ENCODE measurements at regions not wholly inside any gene's neighbourhood (a gene's known extent, or its start where the extent isn't known, plus 50 kb on each side); places are given as distances from the start of the nearest gene placed in this dataset.
"Not testable (repeated sequence)": the region's sequence is repeated elsewhere in the genome, so short reads cannot be mapped to it uniquely, and the experiment has no call there.

DNA sequence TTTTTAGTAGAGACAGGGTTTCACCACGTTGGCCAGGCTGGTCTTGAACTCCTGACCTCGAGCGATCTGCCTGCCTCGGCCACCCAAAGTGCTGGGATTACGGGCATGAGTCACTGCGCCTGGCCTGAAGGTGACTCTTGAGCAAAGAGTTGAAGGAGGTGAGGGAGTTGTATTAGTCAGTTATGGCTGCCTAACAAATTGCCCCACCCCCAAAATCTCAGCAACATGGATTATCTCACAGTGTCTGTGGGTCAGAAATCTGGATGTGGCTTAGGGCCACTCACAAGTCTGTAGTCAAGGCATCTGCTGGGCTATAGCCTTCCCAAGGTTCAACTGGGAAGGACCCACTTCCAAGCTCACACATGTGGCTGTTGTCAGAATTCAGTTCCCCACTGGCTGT, 52.8 kb upstream of the ADGRE5 start:
- 100% methylated on average over 1 of the region's 6 CpGs for WGBS (ENCODE audit: insufficient coverage)
- no peaks in the 10 kb centered on the region for H3K36me3 ChIP-seq (ENCODE audit: control insufficient read depth, insufficient read depth, low read length)
- H3K4me3 ChIP-seq (ENCODE audit: low read length), result no peak overlapping the region
- no peak for DNase-seq
- no peak overlapping the region for H3K27ac ChIP-seq (ENCODE audit: low read length)
- H3K27me3 ChIP-seq (ENCODE audit: control insufficient read depth, insufficient read depth, low read length), result no peaks in the 10 kb centered on the region
- H3K9me3 ChIP-seq (replicated peaks; ENCODE audit: control insufficient read depth, low read depth, low read length), result peaks cover 4% of the 10 kb centered on the region
- H3K4me1 ChIP-seq (ENCODE audit: control insufficient read depth, insufficient read depth, low read length), result peaks cover 3% of the 10 kb centered on the region

DNA sequence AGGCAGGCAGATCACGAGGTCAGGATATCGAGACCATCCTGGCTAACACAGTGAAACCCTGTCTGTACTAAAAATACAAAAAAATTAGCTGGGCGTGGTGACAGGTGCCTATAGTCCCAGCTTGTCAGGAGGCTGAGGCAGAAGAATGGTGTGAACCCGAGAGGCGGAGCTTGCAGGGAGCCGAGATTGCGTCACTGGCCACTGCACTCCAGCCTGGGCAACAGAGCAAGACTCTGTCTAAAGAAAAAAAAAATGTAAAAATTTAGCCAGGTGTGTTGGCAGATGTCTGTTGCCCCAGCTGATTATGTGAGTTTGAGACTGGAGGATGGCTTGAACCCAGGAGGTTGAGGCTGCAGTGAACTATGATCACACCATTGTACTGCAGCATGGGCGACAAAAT, 54.2 kb upstream of the ADGRE5 start:
- H3K4me1 ChIP-seq (ENCODE audit: control insufficient read depth, insufficient read depth, low read length); H3K27me3 ChIP-seq (ENCODE audit: control insufficient read depth, insufficient read depth, low read length); H3K36me3 ChIP-seq (ENCODE audit: control insufficient read depth, insufficient read depth, low read length); H3K27ac ChIP-seq (ENCODE audit: low read length); DNase-seq; H3K4me3 ChIP-seq (ENCODE audit: low read length); H3K9me3 ChIP-seq (replicated peaks; ENCODE audit: control insufficient read depth, low read depth, low read length): not testable (repeated sequence)
- 83% methylated on average over 5 of the region's 8 CpGs for WGBS (ENCODE audit: insufficient coverage)

DNA sequence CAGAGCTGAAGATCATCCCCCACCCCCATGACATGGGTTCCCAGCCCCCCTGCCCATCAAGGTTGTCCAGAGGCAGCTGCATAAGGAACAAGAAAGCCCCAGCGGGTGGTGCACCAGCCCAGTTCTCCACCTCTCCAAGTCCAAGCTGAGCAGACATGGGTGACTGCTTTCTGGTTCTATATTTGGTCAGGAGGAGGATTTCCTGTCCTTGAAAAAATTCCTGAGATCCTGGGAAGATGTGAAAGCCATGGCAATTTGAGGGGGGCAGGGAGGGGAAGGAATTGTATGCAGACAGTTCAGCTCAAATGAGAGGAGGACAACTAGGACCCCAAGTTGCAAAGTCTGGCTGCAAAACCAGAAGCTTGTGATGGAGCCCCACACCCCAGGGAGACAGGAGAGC, 55.4 kb upstream of the ADGRE5 start:
- Histone ChIP-seq H3K9me3 (replicated peaks; ENCODE audit: control insufficient read depth, low read depth, low read length) (peaks cover 4% of the 10 kb centered on the region), H3K4me3 (ENCODE audit: low read length) (no peak overlapping the region), H3K27me3 (ENCODE audit: control insufficient read depth, insufficient read depth, low read length) (no peaks in the 10 kb centered on the region), H3K4me1 (ENCODE audit: control insufficient read depth, insufficient read depth, low read length) (no peaks in the 10 kb centered on the region), H3K36me3 (ENCODE audit: control insufficient read depth, insufficient read depth, low read length) (no peaks in the 10 kb centered on the region), H3K27ac (ENCODE audit: low read length) (no peak overlapping the region)
- no CpG with 5 or more reads among the region's 1 CpG for WGBS (ENCODE audit: insufficient coverage)
- DNase-seq, result no peak

DNA sequence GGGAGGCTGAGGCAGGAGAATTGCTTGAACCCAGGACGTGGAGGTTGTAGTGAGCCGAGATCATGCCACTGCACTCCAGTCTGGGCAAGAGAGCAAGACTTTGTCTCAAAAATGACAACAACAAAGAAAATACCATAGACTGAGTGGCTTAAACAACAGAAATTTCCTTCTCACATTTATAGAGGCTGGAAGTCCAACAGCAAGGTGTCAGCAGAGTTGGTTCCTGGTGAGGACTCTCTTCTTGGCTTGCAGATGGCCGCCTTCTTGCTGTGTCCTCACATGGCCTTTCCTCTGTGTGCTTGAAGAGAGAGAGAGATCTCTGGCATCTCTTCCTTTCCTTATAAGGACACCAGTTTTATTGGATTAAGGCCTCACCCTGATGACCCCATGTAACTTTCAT, 56.1 kb upstream of the ADGRE5 start:
- H3K36me3 ChIP-seq (ENCODE audit: control insufficient read depth, insufficient read depth, low read length), result no peaks in the 10 kb centered on the region
- H3K27me3 ChIP-seq (ENCODE audit: control insufficient read depth, insufficient read depth, low read length), result no peaks in the 10 kb centered on the region
- H3K27ac ChIP-seq (ENCODE audit: low read length), result no peak overlapping the region

DNA sequence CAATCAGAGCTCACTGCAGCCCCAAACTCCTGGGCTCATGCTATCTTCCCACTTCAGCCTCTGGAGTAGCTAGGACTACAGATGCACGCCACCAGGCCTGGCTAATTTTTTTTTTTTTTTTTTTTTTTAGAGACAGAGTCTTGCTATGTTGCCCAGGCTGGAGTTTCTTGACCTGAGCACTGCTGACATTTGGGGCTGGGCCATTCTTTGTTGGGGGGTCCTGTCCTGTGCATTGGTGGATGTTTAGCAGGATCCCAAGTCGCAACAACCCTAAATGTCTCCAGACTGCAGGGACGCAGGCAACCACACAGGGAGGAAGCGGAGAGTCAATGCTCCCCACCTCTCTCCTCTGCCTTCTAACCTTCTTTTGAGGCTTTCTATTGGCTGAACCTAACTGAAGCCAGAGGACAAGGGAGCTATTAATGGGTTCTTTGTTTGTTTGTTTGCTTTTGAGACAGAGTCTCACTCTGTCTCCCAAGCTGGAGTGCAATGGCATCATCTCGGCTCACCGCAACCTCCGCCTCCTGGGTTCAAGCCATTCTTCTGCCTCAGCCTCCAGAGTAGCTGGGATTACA, 58.3 kb upstream of the ADGRE5 start:
- no CpG with 5 or more reads among the region's 7 CpGs for WGBS (ENCODE audit: insufficient coverage)
- H3K4me1 ChIP-seq (ENCODE audit: control insufficient read depth, insufficient read depth, low read length), result no peaks in the 10 kb centered on the region
- no peak overlapping the region for H3K4me3 ChIP-seq (ENCODE audit: low read length)
- H3K27me3 ChIP-seq (ENCODE audit: control insufficient read depth, insufficient read depth, low read length), result peaks cover 2% of the 10 kb centered on the region
- no peaks in the 10 kb centered on the region for H3K36me3 ChIP-seq (ENCODE audit: control insufficient read depth, insufficient read depth, low read length)
- H3K9me3 ChIP-seq (replicated peaks; ENCODE audit: control insufficient read depth, low read depth, low read length), result peaks cover 7% of the 10 kb centered on the region
- DNase-seq, result no peak
- no peak overlapping the region for H3K27ac ChIP-seq (ENCODE audit: low read length)

More for the DNA sequence above, 56.1 kb upstream of the ADGRE5 start:
- Histone ChIP-seq H3K4me1 (ENCODE audit: control insufficient read depth, insufficient read depth, low read length) (no peaks in the 10 kb centered on the region), H3K9me3 (replicated peaks; ENCODE audit: control insufficient read depth, low read depth, low read length) (peaks cover 7% of the 10 kb centered on the region), H3K4me3 (ENCODE audit: low read length) (no peak overlapping the region)
- no peak for DNase-seq
- WGBS (ENCODE audit: insufficient coverage), result 60% methylated on average over 1 of the region's 3 CpGs

DNA sequence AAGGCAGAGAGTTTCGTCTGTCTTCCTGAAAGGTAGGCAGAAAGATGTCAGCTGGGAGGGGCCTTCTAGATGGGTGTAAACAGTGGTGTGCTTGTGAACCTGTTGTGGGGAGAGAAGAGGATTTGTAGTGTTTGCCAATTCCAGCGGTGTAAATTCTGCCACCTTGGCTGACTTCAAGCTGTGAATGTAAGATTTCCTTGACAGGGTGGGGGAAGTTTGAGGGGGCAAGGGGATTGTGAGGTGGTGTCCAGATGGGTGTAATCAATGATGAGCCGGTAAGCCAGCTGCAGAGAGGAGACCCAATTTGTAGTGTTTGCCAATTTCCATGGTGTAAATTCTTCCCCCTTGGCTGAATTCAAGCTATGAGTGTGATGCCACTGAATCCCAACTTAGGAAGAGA, 61.0 kb upstream of the ADGRE5 start:
- no peak for DNase-seq
- H3K36me3 ChIP-seq (ENCODE audit: control insufficient read depth, insufficient read depth, low read length), result no peaks in the 10 kb centered on the region
- H3K9me3 ChIP-seq (replicated peaks; ENCODE audit: control insufficient read depth, low read depth, low read length), result peaks cover 3% of the 10 kb centered on the region
- WGBS (ENCODE audit: insufficient coverage), result 93% methylated on average over 2 of the region's 3 CpGs
- H3K27me3 ChIP-seq (ENCODE audit: control insufficient read depth, insufficient read depth, low read length), result peaks cover 2% of the 10 kb centered on the region
- no peak overlapping the region for H3K27ac ChIP-seq (ENCODE audit: low read length)
- H3K4me1 ChIP-seq (ENCODE audit: control insufficient read depth, insufficient read depth, low read length), result no peaks in the 10 kb centered on the region
- no peak overlapping the region for H3K4me3 ChIP-seq (ENCODE audit: low read length)

DNA sequence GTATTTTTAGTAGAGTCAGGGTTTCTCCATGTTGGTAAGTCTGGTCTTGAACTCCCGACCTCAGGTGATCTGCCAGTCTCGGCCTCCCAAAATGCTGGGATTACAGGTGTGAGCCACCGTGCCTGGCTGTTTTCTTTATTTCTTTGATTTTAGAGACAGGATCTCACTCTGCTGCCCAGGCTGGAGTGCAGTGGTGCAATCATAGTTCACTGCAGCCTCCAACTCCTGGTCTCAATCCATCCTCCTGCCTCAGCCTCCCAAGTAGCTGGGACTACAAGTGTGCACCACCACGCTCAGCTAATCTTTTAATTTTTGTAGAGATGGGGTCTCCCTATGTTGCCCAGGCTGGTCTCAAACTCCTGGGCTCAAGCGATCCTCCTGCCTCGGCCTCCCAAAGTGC, 61.5 kb upstream of the ADGRE5 start:
- not testable (repeated sequence) for H3K4me1 ChIP-seq (ENCODE audit: control insufficient read depth, insufficient read depth, low read length)
- WGBS (ENCODE audit: insufficient coverage), result 96% methylated on average over 3 of the region's 6 CpGs

DNA sequence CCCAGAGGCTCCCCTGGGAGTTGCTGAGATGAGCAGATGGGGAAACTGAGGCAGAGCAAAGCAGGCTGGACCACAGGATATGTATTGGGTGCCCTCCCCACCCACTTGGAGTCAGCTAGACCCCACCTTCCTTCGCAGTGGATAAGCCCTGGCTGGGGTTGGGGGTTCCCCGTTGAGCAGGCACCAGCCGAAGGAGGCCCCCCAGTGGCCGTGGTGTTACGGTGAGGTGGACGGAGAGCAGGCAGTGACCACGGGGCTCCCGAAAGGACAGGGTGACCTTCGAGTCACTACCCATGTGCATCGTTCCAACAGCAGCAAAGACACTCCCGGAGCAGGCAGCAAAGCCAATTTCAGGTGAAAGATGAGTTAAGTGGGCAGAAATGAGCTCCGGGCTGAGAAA, 62.4 kb upstream of the ADGRE5 start:
- 38% methylated on average over 7 of the region's 12 CpGs for WGBS (ENCODE audit: insufficient coverage)
- DNase-seq, result no peak

More for the DNA sequence above, 61.5 kb upstream of the ADGRE5 start:
- not testable (repeated sequence) for H3K9me3 ChIP-seq (replicated peaks; ENCODE audit: control insufficient read depth, low read depth, low read length); H3K27me3 ChIP-seq (ENCODE audit: control insufficient read depth, insufficient read depth, low read length); DNase-seq; H3K36me3 ChIP-seq (ENCODE audit: control insufficient read depth, insufficient read depth, low read length); H3K4me3 ChIP-seq (ENCODE audit: low read length); H3K27ac ChIP-seq (ENCODE audit: low read length)

DNA sequence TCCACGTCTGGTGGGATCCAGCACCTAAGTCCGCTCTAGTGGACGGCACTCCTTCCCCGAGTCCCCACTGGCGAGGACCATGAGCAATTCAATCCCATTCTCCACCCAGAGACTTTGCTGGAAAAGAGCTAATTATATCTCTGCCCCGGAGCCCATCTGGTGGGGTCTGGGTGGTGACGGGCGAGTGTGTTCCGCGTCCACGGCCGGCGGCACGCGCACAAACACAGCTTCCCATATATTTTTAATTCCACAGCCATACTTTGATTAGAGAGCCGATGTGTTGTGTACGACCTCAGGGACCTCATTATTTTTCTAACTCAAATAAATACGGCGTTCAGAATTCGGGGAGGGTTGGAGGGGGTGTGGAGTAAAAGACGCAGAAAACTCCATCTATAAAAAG, 64.1 kb upstream of the ADGRE5 start:
- Histone ChIP-seq H3K27ac (ENCODE audit: low read length) (no peak overlapping the region), H3K9me3 (replicated peaks; ENCODE audit: control insufficient read depth, low read depth, low read length) (peaks cover 3% of the 10 kb centered on the region), H3K36me3 (ENCODE audit: control insufficient read depth, insufficient read depth, low read length) (no peaks in the 10 kb centered on the region), H3K4me3 (ENCODE audit: low read length) (no peak overlapping the region), H3K4me1 (ENCODE audit: control insufficient read depth, insufficient read depth, low read length) (no peaks in the 10 kb centered on the region), H3K27me3 (ENCODE audit: control insufficient read depth, insufficient read depth, low read length) (peaks cover 2% of the 10 kb centered on the region)
- DNase-seq, result no peak
- 76% methylated on average over 10 of the region's 21 CpGs for WGBS (ENCODE audit: insufficient coverage)

More for the DNA sequence above, 62.4 kb upstream of the ADGRE5 start:
- Histone ChIP-seq H3K36me3 (ENCODE audit: control insufficient read depth, insufficient read depth, low read length) (no peaks in the 10 kb centered on the region), H3K4me1 (ENCODE audit: control insufficient read depth, insufficient read depth, low read length) (no peaks in the 10 kb centered on the region), H3K4me3 (ENCODE audit: low read length) (no peak overlapping the region), H3K9me3 (replicated peaks; ENCODE audit: control insufficient read depth, low read depth, low read length) (peaks cover 3% of the 10 kb centered on the region), H3K27me3 (ENCODE audit: control insufficient read depth, insufficient read depth, low read length) (peaks cover 2% of the 10 kb centered on the region), H3K27ac (ENCODE audit: low read length) (no peak overlapping the region)

DNA sequence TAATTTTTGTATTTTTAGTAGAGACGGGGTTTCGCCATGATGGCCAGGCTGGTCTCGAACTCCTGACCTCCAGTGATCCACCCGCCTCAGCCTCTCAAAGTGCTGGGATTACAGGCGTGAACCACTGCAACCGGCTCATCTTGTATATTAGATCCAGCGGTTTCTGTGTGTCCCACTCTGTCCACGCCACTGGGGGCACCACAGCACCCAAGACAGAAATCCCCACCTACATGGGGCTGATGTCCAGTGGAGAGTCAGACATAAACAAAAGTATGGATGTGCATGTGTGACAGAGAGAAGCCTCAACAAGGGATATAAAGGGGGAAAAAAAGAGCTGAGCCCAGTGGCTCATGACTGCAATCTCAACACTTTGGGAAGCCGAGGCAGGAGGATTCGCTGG, 65.8 kb upstream of the ADGRE5 start:
- no peaks in the 10 kb centered on the region for H3K9me3 ChIP-seq (replicated peaks; ENCODE audit: control insufficient read depth, low read depth, low read length)
- DNase-seq, result no peak
- H3K4me1 ChIP-seq (ENCODE audit: control insufficient read depth, insufficient read depth, low read length), result no peaks in the 10 kb centered on the region
- H3K27me3 ChIP-seq (ENCODE audit: control insufficient read depth, insufficient read depth, low read length), result peaks cover 2% of the 10 kb centered on the region
- no peaks in the 10 kb centered on the region for H3K36me3 ChIP-seq (ENCODE audit: control insufficient read depth, insufficient read depth, low read length)
- 83% methylated on average over 6 of the region's 10 CpGs for WGBS (ENCODE audit: insufficient coverage)
- no peak overlapping the region for H3K27ac ChIP-seq (ENCODE audit: low read length)
- H3K4me3 ChIP-seq (ENCODE audit: low read length), result no peak overlapping the region

DNA sequence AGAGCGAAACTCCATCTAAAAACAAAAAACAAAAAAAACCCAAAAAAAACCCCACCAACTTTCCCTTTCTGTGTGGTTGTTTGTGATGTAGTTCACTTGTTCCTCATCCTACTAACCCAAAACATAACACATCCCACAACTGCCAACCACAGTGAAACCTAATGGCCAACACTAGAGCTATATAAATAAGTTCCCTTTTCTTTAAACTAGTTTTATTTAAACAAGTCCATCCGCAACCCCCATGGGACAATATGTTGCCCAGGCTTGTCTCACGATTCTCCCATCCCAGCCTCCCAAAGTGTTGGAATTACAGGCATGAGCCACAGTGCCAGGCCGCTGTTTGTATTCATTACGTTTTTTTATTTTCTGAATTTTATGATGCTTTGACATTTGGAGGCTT, 71.2 kb upstream of the ADGRE5 start:
- no peak for DNase-seq
- Histone ChIP-seq H3K36me3 (ENCODE audit: control insufficient read depth, insufficient read depth, low read length) (no peaks in the 10 kb centered on the region), H3K27ac (ENCODE audit: low read length) (no peak overlapping the region), H3K27me3 (ENCODE audit: control insufficient read depth, insufficient read depth, low read length) (no peaks in the 10 kb centered on the region), H3K9me3 (replicated peaks; ENCODE audit: control insufficient read depth, low read depth, low read length) (no peaks in the 10 kb centered on the region), H3K4me3 (ENCODE audit: low read length) (no peak overlapping the region), H3K4me1 (ENCODE audit: control insufficient read depth, insufficient read depth, low read length) (no peaks in the 10 kb centered on the region)
- WGBS (ENCODE audit: insufficient coverage), result 45% methylated on average over 2 of the region's 5 CpGs
